ENCODE measurements at regions not wholly inside any gene's neighbourhood (a gene's known extent, or its start where the extent isn't known, plus 50 kb on each side); places are given as distances from the start of the nearest gene placed in this dataset.

- FAIRE-seq, result no peak
These were observed 455.0 kb downstream of the BRD1 start for GRCh38 chr22:49372530-49373288.

- no peak for FAIRE-seq
These were observed 455.6 kb downstream of the BRD1 start for GRCh38 chr22:49372111-49372529.

GRCh38 chr22:49371325-49372110 is 456.2 kb downstream of the BRD1 start:
- FAIRE-seq, result no peak

GRCh38 chr22:49370627-49371301 is 456.9 kb downstream of the BRD1 start:
- FAIRE-seq, result no peak

- FAIRE-seq, result no peak
These were observed 457.7 kb downstream of the BRD1 start for GRCh38 chr22:49369726-49370626.

GRCh38 chr22:49368976-49369725 is 458.5 kb downstream of the BRD1 start:
- FAIRE-seq, result no peak

- no peak for FAIRE-seq
These were observed 459.3 kb downstream of the BRD1 start for GRCh38 chr22:49368221-49368975.

- FAIRE-seq, result no peak
These were observed 460.5 kb downstream of the BRD1 start for GRCh38 chr22:49367041-49367697.

GRCh38 chr22:49366437-49366836 is 461.2 kb downstream of the BRD1 start:
- FAIRE-seq, result no peak

GRCh38 chr22:49365910-49366309 is 461.8 kb downstream of the BRD1 start:
- no peak for FAIRE-seq

- no peak for FAIRE-seq
These were observed 462.4 kb downstream of the BRD1 start for GRCh38 chr22:49365191-49365837.

GRCh38 chr22:49364398-49364797 is 463.3 kb downstream of the BRD1 start:
- FAIRE-seq, result no peak

GRCh38 chr22:49363526-49364230 is 464.0 kb downstream of the BRD1 start:
- no peak for FAIRE-seq

- no peak for FAIRE-seq
These were observed 465.3 kb downstream of the BRD1 start for GRCh38 chr22:49362211-49362839.

- FAIRE-seq, result no peak
These were observed 466.5 kb downstream of the BRD1 start for GRCh38 chr22:49361164-49361563.

GRCh38 chr22:49360746-49361145 is 466.9 kb downstream of the BRD1 start:
- no peak for FAIRE-seq

GRCh38 chr22:49359076-49359475 is 468.6 kb downstream of the BRD1 start:
- no peak for FAIRE-seq

- no peak for FAIRE-seq
These were observed 469.8 kb downstream of the BRD1 start for GRCh38 chr22:49357661-49358440.
